A549 (cell line): ENCODE measurements at regions not wholly inside any gene's neighbourhood (a gene's known extent, or its start where the extent isn't known, plus 50 kb on each side); places are given as distances from the start of the nearest gene placed in this dataset.

Experiments
- CEBPB ChIP-seq, 2 experiments: fragments of >200 bp in 1 of 2; sonication (Bioruptor Twin) in 1 of 2; formaldehyde crosslinking in 1 of 2; IDR thresholded peaks; 2 replicates each; pipeline ENCODE4 v1.6.1; 2012 to 2016
- EHMT2 ChIP-seq: fragments of 200-600 bp; sonication (generic); IDR thresholded peaks from 2 replicates; pipeline ENCODE4 v1.6.1; 2016; ENCODE audit warnings: antibody characterized with exemption, low read depth, mild to moderate bottlenecking, moderate library complexity
- EP300 ChIP-seq, 2 experiments: fragments of >200 bp; sonication (Bioruptor Twin); formaldehyde crosslinking; IDR thresholded peaks; 2 replicates in 1 of 2; 3 replicates in 1 of 2; pipeline ENCODE4 v1.6.1; 2016 to 2017
- ESRRA ChIP-seq: fragments of 150-350 bp; IDR thresholded peaks from 2 replicates; pipeline ENCODE4 v1.6.1; 2014; ENCODE audit warnings: mild to moderate bottlenecking, low read length, borderline replicate concordance
- FOSB ChIP-seq: fragments of 250-450 bp; sonication (Bioruptor Pico); IDR thresholded peaks from 2 replicates; pipeline ENCODE4 v1.5.0; 2020; ENCODE audit warnings: mild to moderate bottlenecking, moderate library complexity
- KDM1A ChIP-seq: fragments of 200-600 bp; sonication (generic); IDR thresholded peaks from 2 replicates; pipeline ENCODE4 v1.6.1; 2016; ENCODE audit warnings: low read depth, mild to moderate bottlenecking
- MAFK ChIP-seq: fragments of 450-650 bp; IDR thresholded peaks from 2 replicates; pipeline ENCODE4 v1.6.1; 2014; ENCODE audit not compliant: partially characterized antibody
- POLR2A ChIP-seq: IDR thresholded peaks from 2 replicates; pipeline ENCODE4 v1.6.1; 2012; ENCODE audit warnings: mild to moderate bottlenecking, low read length
- RAD21 ChIP-seq, 2 experiments: fragments of >200 bp in 1 of 2; sonication (Bioruptor Twin) in 1 of 2; formaldehyde crosslinking in 1 of 2; IDR thresholded peaks in 1 of 2; conservative IDR thresholded peaks in 1 of 2; 2 replicates in 1 of 2; 3 replicates in 1 of 2; pipeline ENCODE4 v1.6.1; 2012 to 2018; ENCODE audit warnings: inconsistent platforms in 1 of 2
- SREBF2 ChIP-seq: fragments of 450-650 bp; IDR thresholded peaks from 2 replicates; pipeline ENCODE4 v1.6.1; 2014; ENCODE audit warnings: mild to moderate bottlenecking, moderate library complexity
- ZFP36 ChIP-seq: fragments of 450-650 bp; IDR thresholded peaks from 2 replicates; pipeline ENCODE4 v1.6.1; 2014; ENCODE audit warnings: borderline replicate concordance; ENCODE audit not compliant: partially characterized antibody
- TF ChIP-seq, protein P1 (sequence below): fragments of >200 bp; sonication (Bioruptor Twin); formaldehyde crosslinking; IDR thresholded peaks from 3 replicates; pipeline ENCODE4 v1.5.1; 2016
- TF ChIP-seq, protein P2 (sequence below): fragments of 450-650 bp; IDR thresholded peaks from 2 replicates; pipeline ENCODE4 v1.6.1; 2014; ENCODE audit warnings: antibody characterized with exemption

- TF ChIP-seq POLR2A (no peak), SREBF2 (no peak), ESRRA (no peak), MAFK (no peak), FOSB (CRISPR knock-in tag) (no peak), KDM1A (no peak), RAD21 (conservative IDR thresholded peaks at IDR 0.05 in 1 of 2, IDR thresholded peaks at IDR 0.05 in 1 of 2) (no peak), CEBPB (IDR thresholded peaks at IDR 0.05) (no peak), EP300 (IDR thresholded peaks at IDR 0.05) (no peak), ZFP36 (no peak), EHMT2 (no peak)
- TF ChIP-seq, protein P1, sequence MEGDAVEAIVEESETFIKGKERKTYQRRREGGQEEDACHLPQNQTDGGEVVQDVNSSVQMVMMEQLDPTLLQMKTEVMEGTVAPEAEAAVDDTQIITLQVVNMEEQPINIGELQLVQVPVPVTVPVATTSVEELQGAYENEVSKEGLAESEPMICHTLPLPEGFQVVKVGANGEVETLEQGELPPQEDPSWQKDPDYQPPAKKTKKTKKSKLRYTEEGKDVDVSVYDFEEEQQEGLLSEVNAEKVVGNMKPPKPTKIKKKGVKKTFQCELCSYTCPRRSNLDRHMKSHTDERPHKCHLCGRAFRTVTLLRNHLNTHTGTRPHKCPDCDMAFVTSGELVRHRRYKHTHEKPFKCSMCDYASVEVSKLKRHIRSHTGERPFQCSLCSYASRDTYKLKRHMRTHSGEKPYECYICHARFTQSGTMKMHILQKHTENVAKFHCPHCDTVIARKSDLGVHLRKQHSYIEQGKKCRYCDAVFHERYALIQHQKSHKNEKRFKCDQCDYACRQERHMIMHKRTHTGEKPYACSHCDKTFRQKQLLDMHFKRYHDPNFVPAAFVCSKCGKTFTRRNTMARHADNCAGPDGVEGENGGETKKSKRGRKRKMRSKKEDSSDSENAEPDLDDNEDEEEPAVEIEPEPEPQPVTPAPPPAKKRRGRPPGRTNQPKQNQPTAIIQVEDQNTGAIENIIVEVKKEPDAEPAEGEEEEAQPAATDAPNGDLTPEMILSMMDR = no peak
- TF ChIP-seq, protein P2, sequence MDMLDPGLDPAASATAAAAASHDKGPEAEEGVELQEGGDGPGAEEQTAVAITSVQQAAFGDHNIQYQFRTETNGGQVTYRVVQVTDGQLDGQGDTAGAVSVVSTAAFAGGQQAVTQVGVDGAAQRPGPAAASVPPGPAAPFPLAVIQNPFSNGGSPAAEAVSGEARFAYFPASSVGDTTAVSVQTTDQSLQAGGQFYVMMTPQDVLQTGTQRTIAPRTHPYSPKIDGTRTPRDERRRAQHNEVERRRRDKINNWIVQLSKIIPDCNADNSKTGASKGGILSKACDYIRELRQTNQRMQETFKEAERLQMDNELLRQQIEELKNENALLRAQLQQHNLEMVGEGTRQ = no peak
These were observed 314.1 kb upstream of the ATP10B start for GRCh38 chr5:161165998-161166660.
